SU-DHL-6 (cell line): ENCODE measurements at regions not wholly inside any gene's neighbourhood (a gene's known extent, or its start where the extent isn't known, plus 50 kb on each side); places are given as distances from the start of the nearest gene placed in this dataset.

Source experiments
- EZH2phosphoT487 ChIP-seq: fragments of 200-600 bp; sonication (generic), shearing (Covaris generic); conservative IDR thresholded peaks from 2 replicates; pipeline ENCODE4 v1.6.1; 2018; ENCODE audit warnings: mild to moderate bottlenecking, antibody characterized with exemption, low read length, moderate library complexity, mixed read lengths
- TF ChIP-seq, protein P1 (sequence below): fragments of 200-600 bp; sonication (generic); IDR thresholded peaks from one replicate; pipeline ENCODE4 v1.5.1; 2017; ENCODE audit warnings: antibody characterized with exemption, mild to moderate bottlenecking, low read length, moderate library complexity; ENCODE audit not compliant: insufficient read depth, poor library complexity, severe bottlenecking

DNA sequence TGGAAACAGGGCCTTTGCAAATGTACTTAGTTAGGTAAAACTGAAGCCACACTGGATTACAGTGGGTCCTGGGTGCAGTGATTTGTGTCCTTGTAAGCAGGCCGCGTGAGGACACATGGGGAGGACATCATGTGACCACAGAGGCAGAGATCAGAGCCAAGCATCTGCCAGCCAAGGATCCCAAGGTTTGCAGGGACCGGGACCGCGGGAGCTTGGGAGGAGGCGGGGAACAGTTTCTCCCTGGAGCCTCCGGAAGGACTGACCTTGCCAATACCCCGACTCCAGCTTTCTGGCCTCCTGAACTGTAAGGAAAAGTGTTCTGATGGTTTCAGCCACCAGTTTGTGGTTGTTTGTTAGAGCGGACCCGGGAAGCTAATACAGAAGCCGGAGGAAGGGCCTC is 500.9 kb downstream of the PREX1 start:
- TF ChIP-seq, protein P1, sequence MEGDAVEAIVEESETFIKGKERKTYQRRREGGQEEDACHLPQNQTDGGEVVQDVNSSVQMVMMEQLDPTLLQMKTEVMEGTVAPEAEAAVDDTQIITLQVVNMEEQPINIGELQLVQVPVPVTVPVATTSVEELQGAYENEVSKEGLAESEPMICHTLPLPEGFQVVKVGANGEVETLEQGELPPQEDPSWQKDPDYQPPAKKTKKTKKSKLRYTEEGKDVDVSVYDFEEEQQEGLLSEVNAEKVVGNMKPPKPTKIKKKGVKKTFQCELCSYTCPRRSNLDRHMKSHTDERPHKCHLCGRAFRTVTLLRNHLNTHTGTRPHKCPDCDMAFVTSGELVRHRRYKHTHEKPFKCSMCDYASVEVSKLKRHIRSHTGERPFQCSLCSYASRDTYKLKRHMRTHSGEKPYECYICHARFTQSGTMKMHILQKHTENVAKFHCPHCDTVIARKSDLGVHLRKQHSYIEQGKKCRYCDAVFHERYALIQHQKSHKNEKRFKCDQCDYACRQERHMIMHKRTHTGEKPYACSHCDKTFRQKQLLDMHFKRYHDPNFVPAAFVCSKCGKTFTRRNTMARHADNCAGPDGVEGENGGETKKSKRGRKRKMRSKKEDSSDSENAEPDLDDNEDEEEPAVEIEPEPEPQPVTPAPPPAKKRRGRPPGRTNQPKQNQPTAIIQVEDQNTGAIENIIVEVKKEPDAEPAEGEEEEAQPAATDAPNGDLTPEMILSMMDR = no peak
- TF ChIP-seq EZH2phosphoT487 = no peak
